ENCODE measurements at regions not wholly inside any gene's neighbourhood (a gene's known extent, or its start where the extent isn't known, plus 50 kb on each side); places are given as distances from the start of the nearest gene placed in this dataset.
A peak's percentile ranks its signal among the peaks of the same experiment; 100 is the strongest.

- ATAC-seq: no peak
- DNase-seq: no peak
- intact Hi-C loops (cut with micrococcal nuclease): no loop called here
These were observed 1382.2 kb upstream of the MIR17HG start for GRCh38 chr13:89965252-89965651.

GRCh38 chr13:89966524-89966923 lies 1381.0 kb upstream of the MIR17HG start:
- ATAC-seq (no peak), DNase-seq (no peak)
- intact Hi-C loops (cut with micrococcal nuclease): no loop called here

- DNase-seq: no peak
- ATAC-seq: no peak
These were observed 1379.8 kb upstream of the MIR17HG start for GRCh38 chr13:89967701-89968100.

GRCh38 chr13:89968470-89968869 lies 1379.0 kb upstream of the MIR17HG start:
- intact Hi-C loops (cut with micrococcal nuclease): no loop called here
- DNase-seq: no peak
- ATAC-seq: no peak

More at GRCh38 chr13:89967701-89968100, 1379.8 kb upstream of the MIR17HG start:
- intact Hi-C loops (cut with micrococcal nuclease): no loop called here

GRCh38 chr13:89970353-89970709 lies 1377.2 kb upstream of the MIR17HG start:
- DNase-seq (no peak), ATAC-seq (no peak)
- intact Hi-C loops (cut with micrococcal nuclease): no loop called here

GRCh38 chr13:89977203-89977602 lies 1370.3 kb upstream of the MIR17HG start:
- ATAC-seq (no peak), DNase-seq (no peak)
- intact Hi-C loops (cut with micrococcal nuclease): no loop called here

- ATAC-seq: no peak
- intact Hi-C loops (cut with micrococcal nuclease): no loop called here
- no peak for DNase-seq
These were observed 1366.6 kb upstream of the MIR17HG start for GRCh38 chr13:89980896-89981295.

GRCh38 chr13:89982407-89983095 lies 1364.9 kb upstream of the MIR17HG start:
- DNase-seq (no peak), ATAC-seq (peak; percentile 26)
- intact Hi-C loops (cut with micrococcal nuclease): no loop called here

GRCh38 chr13:89988206-89988605 lies 1359.3 kb upstream of the MIR17HG start:
- DNase-seq: no peak
- ATAC-seq: no peak
- intact Hi-C loops (cut with micrococcal nuclease): no loop called here

GRCh38 chr13:90003566-90003965 lies 1343.9 kb upstream of the MIR17HG start:
- no peak for DNase-seq
- intact Hi-C loops (cut with micrococcal nuclease): no loop called here
- ATAC-seq: no peak

- ATAC-seq (no peak), DNase-seq (no peak)
- intact Hi-C loops (cut with micrococcal nuclease): no loop called here
These were observed 1338.8 kb upstream of the MIR17HG start for GRCh38 chr13:90008707-90009149.

- DNase-seq (no peak), ATAC-seq (no peak)
- intact Hi-C loops (cut with micrococcal nuclease): no loop called here
These were observed 1333.4 kb upstream of the MIR17HG start for GRCh38 chr13:90014038-90014437.

GRCh38 chr13:90015565-90016507 lies 1331.7 kb upstream of the MIR17HG start:
- intact Hi-C loops (cut with micrococcal nuclease): no loop called here
- ATAC-seq: no peak
- DNase-seq: no peak

- ATAC-seq (no peak), DNase-seq (no peak)
- intact Hi-C loops (cut with micrococcal nuclease): no loop called here
These were observed 1330.8 kb upstream of the MIR17HG start for GRCh38 chr13:90016688-90017087.

- DNase-seq: no peak
- no peak for ATAC-seq
- intact Hi-C loops (cut with micrococcal nuclease): no loop called here
These were observed 1326.9 kb upstream of the MIR17HG start for GRCh38 chr13:90020536-90021070.

- intact Hi-C loops (cut with micrococcal nuclease): no loop called here
- no peak for DNase-seq
- no peak for ATAC-seq
These were observed 1320.1 kb upstream of the MIR17HG start for GRCh38 chr13:90027409-90027808.

GRCh38 chr13:90032313-90032712 lies 1315.2 kb upstream of the MIR17HG start:
- DNase-seq: no peak
- intact Hi-C loops (cut with micrococcal nuclease): no loop called here
- no peak for ATAC-seq

- intact Hi-C loops (cut with micrococcal nuclease): no loop called here
- DNase-seq: no peak
- no peak for ATAC-seq
These were observed 1314.5 kb upstream of the MIR17HG start for GRCh38 chr13:90032841-90033493.

GRCh38 chr13:90039516-90039915 lies 1308.0 kb upstream of the MIR17HG start:
- DNase-seq (no peak), ATAC-seq (no peak)
- intact Hi-C loops (cut with micrococcal nuclease): no loop called here

- DNase-seq: no peak
- intact Hi-C loops (cut with micrococcal nuclease): no loop called here
- no peak for ATAC-seq
These were observed 1299.9 kb upstream of the MIR17HG start for GRCh38 chr13:90047600-90047999.
